Activated T-cell treated with anti-CD3 and anti-CD28 coated beads for 4 hours (primary cell): ENCODE measurements at regions not wholly inside any gene's neighbourhood (a gene's known extent, or its start where the extent isn't known, plus 50 kb on each side); places are given as distances from the start of the nearest gene placed in this dataset.

Experiments used
- DNase-seq: peaks from one replicate; pipeline ENCODE4 v3.0.0-alpha.2; 2020

GRCh38 chr15:31248263-31248662, 78.4 kb upstream of the KLF13 start:
- DNase-seq = no peak

DNA sequence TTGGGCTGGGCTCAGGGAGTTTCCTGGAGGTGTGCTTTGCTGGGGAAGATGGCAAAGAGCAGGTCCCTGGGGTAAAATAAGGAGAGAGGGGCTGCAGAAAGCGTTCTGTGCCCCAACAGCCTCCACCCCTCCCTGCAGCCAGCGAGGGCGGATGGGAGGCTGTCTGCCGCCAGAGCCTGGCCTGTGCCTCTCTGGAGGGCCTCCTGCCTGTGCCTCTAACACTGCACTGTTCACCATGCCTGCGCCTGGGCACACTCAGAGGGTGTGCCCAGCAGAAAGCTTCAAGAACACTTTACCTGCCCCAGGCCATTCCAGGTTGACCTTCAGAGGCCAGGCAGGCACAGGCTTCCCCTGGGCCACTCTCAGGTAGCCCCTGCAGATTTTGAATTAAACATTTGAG, 77.7 kb upstream of the KLF13 start:
- no peak for DNase-seq

DNA sequence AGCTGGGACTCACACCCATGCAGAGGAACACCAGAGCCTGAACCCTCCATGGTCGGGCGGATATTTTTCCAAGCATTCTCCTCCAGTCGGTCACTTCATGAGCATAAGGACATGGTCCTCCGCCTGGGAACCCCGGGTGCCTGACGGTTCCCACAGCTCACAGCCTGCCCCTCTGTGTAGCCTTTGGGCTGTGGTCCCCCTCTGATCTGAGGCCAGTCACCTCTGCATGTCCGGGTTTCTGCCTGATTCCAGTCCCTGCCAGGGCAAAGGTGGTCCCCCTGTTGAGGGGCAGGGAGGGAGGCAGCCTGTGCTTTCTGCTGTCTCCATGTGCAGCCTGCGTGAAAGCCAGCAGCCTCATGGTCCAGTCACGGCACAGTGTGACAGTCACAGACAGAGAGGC, 76.6 kb upstream of the KLF13 start:
- DNase-seq = no peak

DNA sequence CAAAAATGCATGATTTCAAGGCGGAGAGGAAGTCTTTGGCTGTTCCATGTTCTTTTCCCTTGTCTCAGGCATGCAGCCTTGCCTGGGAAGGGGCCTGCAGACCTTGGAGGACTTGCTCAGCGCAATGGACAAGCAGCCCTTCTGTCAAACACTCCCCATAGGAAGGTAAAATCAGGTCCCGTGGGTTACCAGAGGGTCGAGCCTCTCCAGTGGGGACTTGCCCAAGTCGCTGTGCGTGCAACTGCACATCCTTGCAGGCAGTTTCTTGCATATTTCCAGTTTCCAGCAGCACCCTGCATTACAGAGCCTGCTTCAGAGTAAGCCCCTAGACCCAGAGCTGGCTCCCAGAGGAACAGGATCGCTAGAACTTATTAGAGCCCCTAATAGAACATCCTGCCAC, 75.5 kb upstream of the KLF13 start:
- DNase-seq = no peak

GRCh38 chr15:31252171-31252785, 74.4 kb upstream of the KLF13 start:
- no peak for DNase-seq

GRCh38 chr15:31254431-31255175, 72.0 kb upstream of the KLF13 start:
- no peak for DNase-seq

GRCh38 chr15:31255176-31255510, 71.5 kb upstream of the KLF13 start:
- no peak for DNase-seq

GRCh38 chr15:31255732-31256377, 70.8 kb upstream of the KLF13 start:
- DNase-seq = no peak

GRCh38 chr15:31256378-31257265, 70.0 kb upstream of the KLF13 start:
- no peak for DNase-seq

- no peak for DNase-seq
These were observed 69.3 kb upstream of the KLF13 start for GRCh38 chr15:31257286-31257685.

DNA sequence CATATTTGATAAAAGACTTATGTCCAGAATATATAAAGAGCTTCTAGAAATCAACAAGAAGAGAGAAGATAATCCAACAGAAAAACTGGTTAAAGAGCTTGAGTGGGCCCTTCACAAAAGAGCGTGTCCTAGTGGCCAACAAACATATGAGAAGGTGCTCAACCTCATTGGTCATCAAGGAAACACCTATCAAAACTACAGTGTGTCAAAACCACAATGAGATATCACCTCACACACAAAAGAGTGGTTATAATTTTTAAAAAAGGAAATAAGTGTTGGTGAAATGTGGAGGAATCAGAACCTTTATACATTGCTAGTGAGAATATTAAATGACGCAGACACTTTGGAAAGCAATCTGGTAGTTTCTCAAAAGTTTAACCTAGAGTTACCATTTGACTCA, 68.4 kb upstream of the KLF13 start:
- no peak for DNase-seq

DNA sequence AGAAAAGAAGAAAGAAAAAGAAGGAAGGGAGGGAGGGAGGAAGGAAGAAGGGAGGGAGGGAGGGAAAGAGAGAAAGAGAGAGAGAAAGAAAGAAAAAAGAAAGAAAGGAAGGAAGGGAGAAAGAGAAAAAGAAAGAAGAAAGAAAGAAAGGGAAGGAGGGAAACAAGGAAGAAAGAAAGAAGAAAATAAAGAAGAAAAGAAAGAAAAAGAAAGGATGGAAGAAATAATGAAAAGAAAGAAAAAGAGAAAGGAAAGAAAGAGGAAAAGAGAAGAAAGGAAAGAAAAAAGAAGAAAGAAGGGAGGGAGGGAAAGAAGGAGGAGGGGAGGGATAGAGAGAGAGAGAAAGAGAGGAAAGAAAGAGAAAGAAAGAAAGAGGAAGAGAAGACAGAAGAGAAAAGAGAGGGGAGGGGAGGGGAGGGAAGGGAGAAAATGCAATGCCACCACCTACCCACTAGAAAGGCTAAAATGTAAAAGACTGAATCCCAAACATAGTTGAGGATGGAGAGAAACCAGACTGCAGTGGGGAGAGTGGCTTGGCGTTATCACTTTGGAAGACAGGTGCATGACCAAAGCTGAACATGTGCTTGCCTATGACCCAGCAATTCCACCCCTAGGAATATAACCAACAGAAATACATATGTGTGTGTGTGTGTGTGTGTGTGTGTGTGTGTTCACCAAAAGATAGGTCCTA, 66.9 kb upstream of the KLF13 start:
- DNase-seq = no peak

GRCh38 chr15:31260646-31261265, 65.9 kb upstream of the KLF13 start:
- DNase-seq = no peak

DNA sequence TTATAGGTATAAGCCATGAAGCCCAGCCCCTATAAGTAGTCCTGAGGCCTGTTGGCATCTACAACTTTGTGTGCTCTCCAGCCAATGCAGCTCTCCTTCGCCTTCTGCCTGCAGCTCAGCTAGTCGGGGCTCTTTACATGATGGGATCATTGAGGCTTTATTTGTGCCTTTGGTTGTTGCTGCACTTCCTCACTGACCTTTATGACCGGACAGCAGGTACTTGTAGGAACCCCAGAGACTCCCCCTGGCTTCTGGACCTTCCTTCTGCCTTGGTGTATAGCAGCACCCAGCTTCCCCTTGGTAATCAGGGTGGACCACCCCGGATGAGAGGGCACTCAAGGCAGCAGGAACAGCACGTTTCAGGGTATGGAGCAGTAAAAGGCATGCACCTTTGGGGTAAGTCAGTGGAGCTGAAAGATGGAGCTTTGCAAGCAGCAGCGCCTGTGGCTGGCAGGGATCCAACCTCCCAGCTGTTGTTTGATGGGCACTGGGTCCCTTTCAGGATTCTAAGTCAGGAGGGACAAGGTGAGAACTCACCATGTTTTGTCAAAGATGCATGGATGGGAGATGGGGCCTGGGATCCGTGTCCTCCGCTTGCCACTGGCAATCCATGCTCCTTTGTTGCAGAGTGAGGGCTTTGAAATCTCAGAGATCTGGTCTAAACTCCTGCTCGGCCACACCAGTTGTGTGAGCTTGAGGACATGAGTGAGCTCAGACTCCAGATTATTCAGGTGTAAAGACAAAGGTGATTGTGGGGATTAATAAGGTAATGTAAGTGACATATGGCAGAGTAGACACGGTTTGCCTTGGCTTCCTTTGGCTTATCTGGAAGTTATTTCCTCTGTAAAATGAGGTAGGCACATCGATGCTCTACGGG, 65.1 kb upstream of the KLF13 start:
- no peak for DNase-seq

GRCh38 chr15:31262143-31262530, 64.5 kb upstream of the KLF13 start:
- no peak for DNase-seq

GRCh38 chr15:31262901-31263671, 63.5 kb upstream of the KLF13 start:
- no peak for DNase-seq

DNA sequence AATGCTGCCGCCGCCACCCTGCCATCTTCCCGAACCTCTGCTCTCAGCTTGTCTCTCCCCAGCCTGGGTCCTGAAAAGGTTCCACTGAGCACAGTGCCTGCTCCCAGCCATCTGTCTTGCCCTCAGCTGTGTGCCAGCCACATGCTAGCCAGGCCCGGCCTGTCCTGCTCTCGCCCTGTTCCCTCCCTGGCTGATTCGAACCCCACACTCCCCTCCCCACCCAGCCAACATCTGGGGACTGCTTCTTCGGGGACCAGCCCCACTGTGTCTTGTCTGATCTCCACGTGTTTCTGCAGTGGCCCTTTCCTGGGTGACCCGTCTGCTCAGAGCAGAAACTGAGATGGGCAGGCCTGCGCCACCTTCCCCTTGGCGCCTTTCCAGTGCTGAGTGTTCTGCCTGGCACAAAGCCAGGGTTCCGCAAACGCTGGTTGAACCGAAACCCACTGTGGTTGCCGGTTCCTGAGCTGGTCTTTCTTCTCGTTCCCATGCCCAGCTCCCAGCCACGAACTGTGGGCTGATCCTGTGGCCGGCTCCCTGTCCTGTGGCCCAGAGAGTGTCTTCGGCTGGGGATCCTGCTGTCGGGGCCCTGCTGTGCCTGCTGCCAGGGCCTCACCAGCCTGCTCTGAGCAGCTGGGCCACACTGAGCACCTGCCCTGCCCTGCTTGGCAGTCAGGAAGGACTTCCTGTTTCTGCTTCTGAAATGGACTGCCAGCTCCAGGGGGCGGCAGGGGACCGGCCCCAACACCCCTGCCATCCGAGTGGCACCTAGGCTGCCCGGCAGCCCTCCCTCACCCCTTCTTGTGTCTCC, 62.7 kb upstream of the KLF13 start:
- peak; percentile 57 for DNase-seq

DNA sequence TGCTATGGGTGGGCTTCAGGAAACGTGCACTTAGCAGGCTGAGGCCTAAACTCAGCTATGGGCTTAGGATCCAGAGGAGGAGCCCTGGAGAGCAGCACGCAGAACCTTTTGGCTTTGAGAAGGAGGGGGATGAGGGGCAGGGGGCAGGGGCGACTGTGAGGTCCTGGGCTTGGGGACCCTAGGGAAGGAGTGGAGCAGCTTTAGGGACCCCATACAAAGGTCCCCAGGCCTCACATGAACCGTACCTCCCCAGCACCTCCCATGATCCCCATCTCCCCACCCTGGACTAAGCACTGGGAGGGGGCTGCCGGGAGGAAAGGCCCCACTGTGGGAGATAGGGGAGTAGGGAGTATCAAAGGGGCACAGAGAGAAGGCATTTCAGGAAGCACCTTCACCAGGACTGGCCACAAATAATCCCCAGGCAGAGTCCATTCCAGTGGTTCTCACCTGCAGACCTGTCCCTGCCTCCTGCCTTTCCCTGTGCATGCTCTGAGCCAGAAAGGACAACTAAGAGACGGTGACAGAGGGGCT, 62.0 kb upstream of the KLF13 start:
- DNase-seq = no peak
